Common myeloid progenitor, CD34-positive (primary cell): ENCODE measurements at regions not wholly inside any gene's neighbourhood (a gene's known extent, or its start where the extent isn't known, plus 50 kb on each side); places are given as distances from the start of the nearest gene placed in this dataset.

ENCODE experiments used
- CTCF ChIA-PET: fragments of 350-600 bp; sonication (Branson Sonifier 250); formaldehyde crosslinking; loops from one replicate; lab custom pipeline; 2021; ENCODE audit warnings: antibody characterized with exemption; lab: Charles Lee
- POLR2A ChIA-PET: fragments of 350-600 bp; sonication (Branson Sonifier 250); formaldehyde crosslinking; loops from one replicate; lab custom pipeline; 2021; ENCODE audit warnings: antibody characterized with exemption; lab: Charles Lee
- DNase-seq, 3 donors: peaks; one replicate each; pipeline versions ENCODE4 v3.0.0 to v3.0.0-alpha.2; 2013
- H3K27ac ChIP-seq, 2 experiments: 1 replicate in 1 of 2; 2 replicates in 1 of 2; pipeline ENCODE4 v1.7.0; 2013; ENCODE audit warnings: inconsistent platforms in 2 of 2, low read length in 2 of 2, mild to moderate bottlenecking in 2 of 2, low read depth in 1 of 2, moderate library complexity in 1 of 2; ENCODE audit not compliant: severe bottlenecking in 2 of 2, insufficient read depth in 1 of 2, poor library complexity in 1 of 2
- H3K27me3 ChIP-seq, 5 experiments: replicated peaks in 2 of 5; 1 replicate in 3 of 5; 2 replicates in 2 of 5; pipeline versions ENCODE4 v1.6.1 to v1.7.0; 2013; ENCODE audit warnings: low read length in 4 of 5, mild to moderate bottlenecking in 2 of 5, moderate library complexity in 2 of 5, inconsistent platforms in 1 of 5; ENCODE audit not compliant: insufficient read depth in 5 of 5, control insufficient read depth in 4 of 5
- H3K36me3 ChIP-seq, 4 experiments: 1 replicate in 2 of 4; 2 replicates in 2 of 4; pipeline versions ENCODE4 v1.6.1 to v1.7.0; 2013; ENCODE audit warnings: low read length in 3 of 4, control low read depth in 1 of 4, mild to moderate bottlenecking in 1 of 4; ENCODE audit not compliant: control insufficient read depth in 4 of 4, insufficient read depth in 4 of 4
- H3K4me1 ChIP-seq, 4 experiments: 1 replicate in 3 of 4; 2 replicates in 1 of 4; pipeline versions ENCODE4 v1.6.1 to v1.7.1; 2013; ENCODE audit warnings: low read length in 3 of 4, mild to moderate bottlenecking in 3 of 4, control low read depth in 1 of 4, inconsistent platforms in 1 of 4, moderate library complexity in 1 of 4; ENCODE audit not compliant: control insufficient read depth in 4 of 4, insufficient read depth in 4 of 4; ENCODE audit errors: control extremely low read depth in 1 of 4
- H3K4me3 ChIP-seq, 7 experiments: 1 replicate in 4 of 7; 2 replicates in 3 of 7; pipeline versions ENCODE4 v1.5.1 to v1.7.0; 2013; ENCODE audit warnings: mild to moderate bottlenecking in 7 of 7, low read length in 6 of 7, moderate library complexity in 6 of 7, inconsistent platforms in 2 of 7, low read depth in 2 of 7, control low read depth in 1 of 7; ENCODE audit not compliant: insufficient read depth in 4 of 7, control insufficient read depth in 1 of 7; ENCODE audit errors: extremely low read depth in 1 of 7
- H3K9me3 ChIP-seq, 5 experiments: 1 replicate in 4 of 5; 2 replicates in 1 of 5; pipeline versions ENCODE4 v1.6.1 to v1.7.1; 2013; ENCODE audit warnings: low read length in 4 of 5, mild to moderate bottlenecking in 2 of 5, inconsistent platforms in 1 of 5, low read depth in 1 of 5, moderate library complexity in 1 of 5; ENCODE audit not compliant: control insufficient read depth in 4 of 5, insufficient read depth in 2 of 5; ENCODE audit errors: control extremely low read depth in 1 of 5
- WGBS: methylation state at CpG from one replicate; pipeline ENCODE4 v1.1.5; 2013; ENCODE audit not compliant: insufficient coverage; 5-methylcytosine and 5-hydroxymethylcytosine counted together

DNA sequence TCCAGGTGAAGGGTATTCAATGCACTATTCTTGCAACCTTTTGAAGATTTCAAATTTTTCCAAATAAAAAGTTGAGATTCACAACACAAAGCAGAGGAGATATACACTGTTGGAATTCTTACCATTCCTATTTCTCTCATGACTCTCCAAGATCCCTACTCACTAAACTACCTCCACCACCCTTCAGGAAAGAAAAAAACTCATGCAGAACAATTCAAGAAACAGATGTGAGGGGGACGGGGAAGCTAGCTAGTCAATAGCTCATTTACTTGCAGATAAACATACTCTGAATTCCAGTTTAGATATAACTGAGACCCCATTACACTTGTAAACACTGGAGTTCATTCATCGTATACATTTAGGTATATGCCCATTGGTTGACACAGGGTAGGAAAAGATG is 90.0 kb upstream of the SERP2 start:
- Histone ChIP-seq H3K4me1 (peaks cover 0 to 11% (median 9%) of the 10 kb centered on the region in 4 experiments), H3K4me3 (no peak overlapping the region), H3K27ac (no peak overlapping the region), H3K27me3 (no peaks in the 10 kb centered on the region), H3K9me3 (no peaks in the 10 kb centered on the region), H3K36me3 (no peaks in the 10 kb centered on the region)
- DNase-seq = no peak
- ChIA-PET POLR2A (no interaction called here), CTCF (no interaction called here)
- 100% methylated on average over 1 of the region's 2 CpGs for WGBS

DNA sequence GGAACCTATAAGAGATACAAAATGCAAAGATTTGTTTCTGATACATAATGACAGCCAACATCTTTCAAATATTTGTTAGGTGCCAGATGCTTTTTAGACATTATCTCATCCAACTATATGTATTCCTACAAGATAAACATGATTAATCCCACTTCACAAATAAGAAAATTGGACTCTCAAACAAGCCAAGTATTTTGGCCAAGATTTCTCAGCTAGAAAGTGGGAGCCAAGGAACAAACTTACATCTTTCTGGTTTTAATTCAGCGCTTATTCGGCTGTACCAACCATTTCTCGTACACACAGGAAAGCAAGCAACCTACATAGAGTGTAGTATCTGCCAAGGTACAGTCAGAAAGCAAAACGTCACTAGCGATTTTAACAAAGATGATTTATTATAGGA is 85.7 kb upstream of the SERP2 start:
- Histone ChIP-seq H3K36me3 (no peaks in the 10 kb centered on the region), H3K4me1 (peaks cover 0 to 11% (median 8%) of the 10 kb centered on the region in 4 experiments), H3K27ac (no peak overlapping the region), H3K9me3 (peaks cover 0 to 7% (median 0%) of the 10 kb centered on the region in 5 experiments), H3K4me3 (no peak overlapping the region), H3K27me3 (no peaks in the 10 kb centered on the region)
- ChIA-PET CTCF (interaction anchor here (0.7 to 2.4 kb wide), 2 partner anchors 9 to 19 kb away, joined by 3 to 10 read pairs; no protein-coding TSS in a partner anchor), POLR2A (no interaction called here)
- WGBS = 21% methylated on average over 4 of the region's 5 CpGs
- DNase-seq = no peak

DNA sequence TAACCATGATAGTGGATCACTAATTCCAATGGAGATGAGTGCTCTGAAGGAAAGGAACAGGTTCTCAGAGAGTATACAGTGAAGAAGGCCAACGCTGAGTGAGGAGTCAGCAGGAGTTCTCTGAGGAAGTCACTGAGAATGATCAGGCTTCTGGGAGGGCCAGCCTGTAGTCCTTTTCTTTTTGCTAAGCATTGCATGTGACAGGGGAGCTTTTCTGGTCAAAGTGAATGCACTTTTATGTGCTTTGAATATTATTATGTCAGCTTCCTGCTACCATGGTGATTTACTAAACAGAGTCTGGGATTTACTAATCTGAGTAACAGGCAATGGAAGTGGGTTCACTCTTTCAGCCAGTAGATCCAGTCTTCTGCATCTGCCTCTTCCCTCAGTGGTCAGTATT is 81.1 kb upstream of the SERP2 start:
- H3K27ac ChIP-seq = no peak overlapping the region
- H3K27me3 ChIP-seq = no peaks in the 10 kb centered on the region
- peaks cover 0 to 7% (median 0%) of the 10 kb centered on the region in 5 experiments for H3K9me3 ChIP-seq
- POLR2A ChIA-PET = no interaction called here
- H3K36me3 ChIP-seq = no peaks in the 10 kb centered on the region
- CTCF ChIA-PET = no interaction called here
- no peak overlapping the region for H3K4me3 ChIP-seq
- peaks cover 6 to 25% (median 17%) of the 10 kb centered on the region in 4 experiments for H3K4me1 ChIP-seq
- WGBS = 89% methylated on average over 1 of the region's 1 CpG
- DNase-seq = peak in 2 of 3 donors; percentile 69 to 73

DNA sequence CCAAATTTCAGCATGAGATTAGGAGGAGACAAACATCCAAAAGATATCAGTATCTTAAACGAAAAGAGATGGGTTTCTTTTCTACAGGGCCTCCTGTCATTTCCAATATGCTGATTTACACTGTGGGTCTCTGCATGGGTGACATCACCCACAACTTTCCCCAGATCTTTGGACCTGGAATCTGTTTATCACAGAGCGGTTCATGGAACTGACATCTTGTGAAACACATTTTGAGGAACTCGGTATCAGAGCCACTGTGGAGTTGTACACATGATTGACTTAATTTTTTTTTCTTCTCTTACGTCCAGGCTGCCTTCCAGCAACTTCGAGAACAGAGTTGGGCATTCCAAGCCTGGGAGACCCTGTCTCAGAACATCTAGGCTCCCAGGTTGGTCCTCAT is 80.2 kb upstream of the SERP2 start:
- Histone ChIP-seq H3K4me3 (no peak overlapping the region), H3K27ac (no peak overlapping the region), H3K4me1 (peaks cover 6 to 21% (median 13%) of the 10 kb centered on the region in 4 experiments), H3K9me3 (peaks cover 0 to 7% (median 0%) of the 10 kb centered on the region in 5 experiments), H3K36me3 (no peaks in the 10 kb centered on the region), H3K27me3 (no peaks in the 10 kb centered on the region)
- 96% methylated on average over 4 of the region's 5 CpGs for WGBS
- peak in 1 of 3 donors; percentile 26 for DNase-seq
- ChIA-PET CTCF (no interaction called here), POLR2A (no interaction called here)

DNA sequence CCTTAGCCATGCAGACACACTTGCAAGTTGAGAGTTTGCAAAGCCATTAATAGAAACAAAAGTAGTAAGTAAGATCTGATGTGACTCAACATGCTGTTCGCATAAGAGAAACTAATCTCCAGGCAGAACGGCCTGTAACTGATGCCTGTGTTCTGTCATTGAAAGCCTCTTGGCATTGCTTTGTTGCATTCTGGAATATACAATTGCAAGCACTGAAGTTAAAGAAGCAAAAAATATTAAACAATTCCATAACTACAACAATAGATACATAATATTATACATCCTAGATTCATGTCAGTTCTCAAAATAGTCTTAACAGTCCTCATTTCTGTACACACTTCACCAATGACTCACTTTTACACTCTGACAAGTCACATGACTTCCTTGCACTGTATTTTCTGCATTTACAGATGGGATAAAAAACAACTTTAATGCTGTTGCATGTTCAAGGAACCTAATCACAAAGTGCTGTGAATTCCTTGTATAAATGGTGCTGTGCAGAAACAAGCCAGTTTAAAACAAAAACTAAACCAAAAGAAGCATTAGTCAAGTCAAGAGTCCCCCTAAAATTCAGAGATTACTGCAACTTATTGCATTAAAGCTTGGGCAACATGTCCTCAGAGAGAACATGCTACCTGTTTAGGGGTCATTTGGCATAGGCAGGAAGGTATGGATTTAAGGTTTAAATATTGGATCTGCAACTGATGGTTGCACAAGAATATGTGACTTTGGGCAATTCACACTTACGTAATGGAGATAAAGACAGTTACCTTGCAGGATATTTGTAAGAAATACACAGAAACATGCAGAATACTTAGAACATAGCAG is 79.5 kb upstream of the SERP2 start:
- 94% methylated on average over 2 of the region's 3 CpGs for WGBS
- Histone ChIP-seq H3K9me3 (peaks cover 0 to 7% (median 0%) of the 10 kb centered on the region in 5 experiments), H3K4me3 (no peak overlapping the region), H3K27ac (no peak overlapping the region), H3K4me1 (peaks cover 6 to 16% (median 9%) of the 10 kb centered on the region in 4 experiments), H3K36me3 (no peaks in the 10 kb centered on the region), H3K27me3 (no peaks in the 10 kb centered on the region)
- DNase-seq = peak in 2 of 3 donors; percentile 48 to 66
- CTCF ChIA-PET = no interaction called here
- POLR2A ChIA-PET = no interaction called here

DNA sequence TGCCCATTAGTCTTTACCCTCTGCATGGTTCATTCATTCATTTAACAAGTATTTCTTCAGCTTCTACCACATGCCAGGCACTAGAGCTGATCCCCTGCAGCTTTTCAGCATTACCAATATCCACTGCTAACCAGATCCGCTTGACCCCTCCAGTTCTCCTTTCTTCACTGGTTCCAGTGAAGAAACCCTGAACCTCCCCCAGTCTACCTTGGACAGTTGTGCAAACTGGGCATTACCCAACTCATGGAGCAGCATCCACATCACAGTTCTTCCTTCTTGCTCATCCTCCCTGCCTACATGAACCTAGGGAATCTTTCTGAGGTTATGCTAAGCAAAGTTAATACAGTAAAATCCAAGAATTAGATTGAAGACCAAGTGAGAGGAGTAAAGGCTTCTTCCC is 78.7 kb upstream of the SERP2 start:
- no peak overlapping the region for H3K4me3 ChIP-seq
- CTCF ChIA-PET = no interaction called here
- DNase-seq = no peak
- POLR2A ChIA-PET = no interaction called here
- peaks cover 0 to 7% (median 0%) of the 10 kb centered on the region in 5 experiments for H3K9me3 ChIP-seq
- no peaks in the 10 kb centered on the region for H3K36me3 ChIP-seq
- H3K27ac ChIP-seq = no peak overlapping the region
- H3K27me3 ChIP-seq = no peaks in the 10 kb centered on the region
- 100% methylated on average over 1 of the region's 1 CpG for WGBS
- H3K4me1 ChIP-seq = peaks cover 6 to 16% (median 9%) of the 10 kb centered on the region in 4 experiments

DNA sequence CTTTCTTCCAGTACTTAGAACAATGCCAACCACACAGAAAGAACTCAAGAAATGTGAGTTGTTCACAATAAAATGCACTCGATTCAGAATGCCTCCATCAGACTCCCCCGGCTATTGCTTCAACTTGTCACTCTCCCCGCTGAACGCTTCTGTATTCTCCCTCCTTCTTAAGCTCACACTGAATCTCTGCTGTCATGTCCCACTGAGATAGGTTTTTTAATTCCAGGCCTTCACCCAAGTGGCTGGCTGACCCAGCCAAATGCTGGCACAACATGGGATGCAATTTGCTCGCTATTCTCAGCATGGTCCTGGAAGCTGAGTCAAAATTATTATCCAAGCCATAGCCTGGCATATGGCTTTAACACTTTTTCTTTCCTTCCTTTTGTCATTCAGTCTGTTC is 76.8 kb upstream of the SERP2 start:
- Histone ChIP-seq H3K9me3 (peaks cover 0 to 6% (median 0%) of the 10 kb centered on the region in 5 experiments), H3K36me3 (no peaks in the 10 kb centered on the region), H3K27me3 (no peaks in the 10 kb centered on the region), H3K4me3 (no peak overlapping the region), H3K27ac (no peak overlapping the region), H3K4me1 (peaks cover 6 to 16% (median 9%) of the 10 kb centered on the region in 4 experiments)
- 96% methylated on average over 5 of the region's 5 CpGs for WGBS
- DNase-seq = no peak
- ChIA-PET CTCF (no interaction called here), POLR2A (no interaction called here)
